Suprapubic skin (tissue), 3 donors: ENCODE measurements at regions not wholly inside any gene's neighbourhood (a gene's known extent, or its start where the extent isn't known, plus 50 kb on each side); places are given as distances from the start of the nearest gene placed in this dataset.

Experiments used
- POLR2A ChIP-seq, 2 donors: fragments of 450-650 bp; IDR thresholded peaks; one replicate each; pipeline ENCODE4 v1.6.1; 2017; ENCODE audit warnings: antibody characterized with exemption in 2 of 2, mild to moderate bottlenecking in 2 of 2, moderate library complexity in 2 of 2
- TF ChIP-seq, protein P1 (sequence below), 2 donors: fragments of 200-600 bp in 1 of 2; fragments of 450-650 bp in 1 of 2; sonication (generic) in 1 of 2; IDR thresholded peaks; one replicate each; pipeline ENCODE4 v1.5.1; 2016 to 2019; ENCODE audit warnings: antibody characterized with exemption in 2 of 2, mild to moderate bottlenecking in 1 of 2, moderate library complexity in 1 of 2

- TF ChIP-seq, protein P1, sequence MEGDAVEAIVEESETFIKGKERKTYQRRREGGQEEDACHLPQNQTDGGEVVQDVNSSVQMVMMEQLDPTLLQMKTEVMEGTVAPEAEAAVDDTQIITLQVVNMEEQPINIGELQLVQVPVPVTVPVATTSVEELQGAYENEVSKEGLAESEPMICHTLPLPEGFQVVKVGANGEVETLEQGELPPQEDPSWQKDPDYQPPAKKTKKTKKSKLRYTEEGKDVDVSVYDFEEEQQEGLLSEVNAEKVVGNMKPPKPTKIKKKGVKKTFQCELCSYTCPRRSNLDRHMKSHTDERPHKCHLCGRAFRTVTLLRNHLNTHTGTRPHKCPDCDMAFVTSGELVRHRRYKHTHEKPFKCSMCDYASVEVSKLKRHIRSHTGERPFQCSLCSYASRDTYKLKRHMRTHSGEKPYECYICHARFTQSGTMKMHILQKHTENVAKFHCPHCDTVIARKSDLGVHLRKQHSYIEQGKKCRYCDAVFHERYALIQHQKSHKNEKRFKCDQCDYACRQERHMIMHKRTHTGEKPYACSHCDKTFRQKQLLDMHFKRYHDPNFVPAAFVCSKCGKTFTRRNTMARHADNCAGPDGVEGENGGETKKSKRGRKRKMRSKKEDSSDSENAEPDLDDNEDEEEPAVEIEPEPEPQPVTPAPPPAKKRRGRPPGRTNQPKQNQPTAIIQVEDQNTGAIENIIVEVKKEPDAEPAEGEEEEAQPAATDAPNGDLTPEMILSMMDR (IDR thresholded peaks at IDR 0.05) = no peak
- TF ChIP-seq POLR2A (IDR thresholded peaks at IDR 0.05) = no peak
These were observed 275.5 kb downstream of the EFNB2 start for GRCh38 chr13:106259928-106260327.
